ENCODE measurements at regions not wholly inside any gene's neighbourhood (a gene's known extent, or its start where the extent isn't known, plus 50 kb on each side); places are given as distances from the start of the nearest gene placed in this dataset.

GRCh38 chr12:67922245-67922644, 67.0 kb upstream of the IFNG-AS1 start:
- Histone ChIP-seq H3K36me3 (ENCODE audit: control insufficient read depth, insufficient read depth, low read length) (no peaks in the 10 kb centered on the region), H3K27me3 (replicated peaks; ENCODE audit: control insufficient read depth, insufficient read depth, low read length) (no peaks in the 10 kb centered on the region), H3K4me3 (replicated peaks; ENCODE audit: low read depth, low read length) (no peak overlapping the region)
- no peak for TF ChIP-seq CTCF (IDR thresholded peaks at IDR 0.05; ENCODE audit: insufficient read depth, low read length, poor library complexity, severe bottlenecking)
- DNase-seq (ENCODE audit: extremely low read depth, insufficient read length), result no peak

GRCh38 chr12:67925077-67925476, 64.2 kb upstream of the IFNG-AS1 start:
- Histone ChIP-seq H3K4me3 (replicated peaks; ENCODE audit: low read depth, low read length) (no peak overlapping the region), H3K36me3 (ENCODE audit: control insufficient read depth, insufficient read depth, low read length) (no peaks in the 10 kb centered on the region), H3K27me3 (replicated peaks; ENCODE audit: control insufficient read depth, insufficient read depth, low read length) (peaks cover under 1% of the 10 kb centered on the region; the same call in 1 of the 2 replicates)
- no peak for TF ChIP-seq CTCF (IDR thresholded peaks at IDR 0.05; ENCODE audit: insufficient read depth, low read length, poor library complexity, severe bottlenecking)
- DNase-seq (ENCODE audit: extremely low read depth, insufficient read length), result no peak

- Histone ChIP-seq H3K36me3 (ENCODE audit: control insufficient read depth, insufficient read depth, low read length) (no peaks in the 10 kb centered on the region), H3K27me3 (replicated peaks; ENCODE audit: control insufficient read depth, insufficient read depth, low read length) (peaks cover 2% of the 10 kb centered on the region; the same call in 1 of the 2 replicates), H3K4me3 (replicated peaks; ENCODE audit: low read depth, low read length) (no peak overlapping the region)
- no peak for TF ChIP-seq CTCF (IDR thresholded peaks at IDR 0.05; ENCODE audit: insufficient read depth, low read length, poor library complexity, severe bottlenecking)
- no peak for DNase-seq (ENCODE audit: extremely low read depth, insufficient read length)
These were observed 63.7 kb upstream of the IFNG-AS1 start for GRCh38 chr12:67925552-67925951.

GRCh38 chr12:67926063-67926462, 63.2 kb upstream of the IFNG-AS1 start:
- TF ChIP-seq CTCF (IDR thresholded peaks at IDR 0.05; ENCODE audit: insufficient read depth, low read length, poor library complexity, severe bottlenecking), result no peak
- Histone ChIP-seq H3K4me3 (replicated peaks; ENCODE audit: low read depth, low read length) (no peak overlapping the region), H3K27me3 (replicated peaks; ENCODE audit: control insufficient read depth, insufficient read depth, low read length) (peaks cover 2% of the 10 kb centered on the region; the same call in 1 of the 2 replicates), H3K36me3 (ENCODE audit: control insufficient read depth, insufficient read depth, low read length) (no peaks in the 10 kb centered on the region)
- DNase-seq (ENCODE audit: extremely low read depth, insufficient read length), result no peak

GRCh38 chr12:67927324-67927723, 61.9 kb upstream of the IFNG-AS1 start:
- H3K36me3 ChIP-seq (ENCODE audit: control insufficient read depth, insufficient read depth, low read length), result no peaks in the 10 kb centered on the region
- DNase-seq (ENCODE audit: extremely low read depth, insufficient read length), result no peak
- H3K27me3 ChIP-seq (replicated peaks; ENCODE audit: control insufficient read depth, insufficient read depth, low read length), result peaks cover 2% of the 10 kb centered on the region; the same call in 1 of the 2 replicates
- no peak for TF ChIP-seq CTCF (IDR thresholded peaks at IDR 0.05; ENCODE audit: insufficient read depth, low read length, poor library complexity, severe bottlenecking)
- no peak overlapping the region for H3K4me3 ChIP-seq (replicated peaks; ENCODE audit: low read depth, low read length)

GRCh38 chr12:67927815-67928214, 61.4 kb upstream of the IFNG-AS1 start:
- Histone ChIP-seq H3K27me3 (replicated peaks; ENCODE audit: control insufficient read depth, insufficient read depth, low read length) (peaks cover 2% of the 10 kb centered on the region; the same call in 1 of the 2 replicates), H3K36me3 (ENCODE audit: control insufficient read depth, insufficient read depth, low read length) (no peaks in the 10 kb centered on the region), H3K4me3 (replicated peaks; ENCODE audit: low read depth, low read length) (no peak overlapping the region)
- TF ChIP-seq CTCF (IDR thresholded peaks at IDR 0.05; ENCODE audit: insufficient read depth, low read length, poor library complexity, severe bottlenecking), result no peak
- no peak for DNase-seq (ENCODE audit: extremely low read depth, insufficient read length)
